HCT116 (cell line): ENCODE measurements at regions not wholly inside any gene's neighbourhood (a gene's known extent, or its start where the extent isn't known, plus 50 kb on each side); places are given as distances from the start of the nearest gene placed in this dataset.

Experiments used
- ATAC-seq: fragments of 200-7000 bp; cut with Tn5 transposase; 2 replicates; pipeline ENCODE4 v1.9.1; 2020; ENCODE audit warnings: mild to moderate bottlenecking, moderate library complexity
- BruUV-seq: library from RNA; stranded (reverse); fragments of 400-500 nt; replicated peaks from 2 replicates; lab custom pipeline; 2021; lab: Mats Ljungman, UMichigan
- CTCF ChIA-PET: fragments of 300-600 bp; sonication (Branson Sonifier 250); formaldehyde crosslinking; loops from one replicate; lab custom pipeline; 2021; ENCODE audit warnings: antibody characterized with exemption; lab: Charles Lee
- POLR2A ChIA-PET: fragments of 300-600, 350-600 bp; sonication (Branson Sonifier 250); formaldehyde crosslinking; loops from one replicate; lab custom pipeline; 2021; ENCODE audit warnings: antibody characterized with exemption; lab: Charles Lee
- RAD21 ChIA-PET, 2 experiments: fragments of 300-600 bp; sonication (Branson Sonifier 250); formaldehyde crosslinking; loops; one replicate each; lab custom pipeline; 2023; ENCODE audit warnings: low total read pairs in 2 of 2; ENCODE audit not compliant: uncharacterized antibody in 2 of 2, unreplicated experiment in 2 of 2, low non-redundant PET in 1 of 2; lab: Charles Lee
- DNase-seq: peaks from one replicate; pipeline ENCODE4 v3.0.0-alpha.2; 2010; ENCODE audit warnings: low read depth, low spot score
- H2AFZ ChIP-seq: fragments of 200-600 bp; shearing (Covaris generic), sonication (generic); 2 replicates; pipeline ENCODE4 v1.6.1; 2017; ENCODE audit warnings: low read depth, mixed run types, mixed read lengths, antibody characterized with exemption, low read length; ENCODE audit not compliant: poor library complexity, severe bottlenecking
- H3K27ac ChIP-seq: 2 replicates; pipeline ENCODE4 v1.5.1; 2012; ENCODE audit warnings: low read depth, low read length
- H3K27me3 ChIP-seq: fragments of 200-600 bp; sonication (generic); 2 replicates; pipeline ENCODE4 v1.6.1; 2016; ENCODE audit warnings: mixed run types, low read length, mixed read lengths; ENCODE audit not compliant: insufficient read depth
- H3K36me3 ChIP-seq, 2 experiments: fragments of 200-500 bp in 1 of 2; fragments of 200-600 bp in 1 of 2; sonication (Bioruptor generic) in 1 of 2; sonication (generic) in 1 of 2; 2 replicates each; pipeline versions ENCODE4 v1.5.1 to v1.6.1; 2014 to 2016; ENCODE audit warnings: low read length in 2 of 2, inconsistent platforms in 1 of 2, mixed read lengths in 1 of 2, mixed run types in 1 of 2; ENCODE audit not compliant: insufficient read depth in 2 of 2, control insufficient read depth in 1 of 2
- H3K4me1 ChIP-seq, 2 experiments: fragments of 200-600 bp in 1 of 2; sonication (generic) in 1 of 2; 2 replicates each; pipeline versions ENCODE4 v1.5.1 to v1.6.1; 2012 to 2017; ENCODE audit warnings: low read length in 2 of 2, inconsistent platforms in 1 of 2, mild to moderate bottlenecking in 1 of 2, mixed read lengths in 1 of 2, mixed run types in 1 of 2, moderate library complexity in 1 of 2; ENCODE audit not compliant: insufficient read depth in 2 of 2, control insufficient read depth in 1 of 2
- H3K4me2 ChIP-seq: fragments of 200-600 bp; sonication (generic); 2 replicates; pipeline ENCODE4 v1.6.1; 2017; ENCODE audit warnings: mixed run types, low read length, mixed read lengths
- H3K4me3 ChIP-seq, 2 experiments: fragments of 200-600 bp in 1 of 2; sonication (generic) in 1 of 2; replicated peaks in 1 of 2; 2 replicates each; pipeline ENCODE4 v1.5.1; 2011 to 2016; ENCODE audit warnings: low read length in 2 of 2, control low read depth in 1 of 2, low read depth in 1 of 2, mild to moderate bottlenecking in 1 of 2, mixed read lengths in 1 of 2, mixed run types in 1 of 2
- H3K79me2 ChIP-seq: fragments of 200-600 bp; sonication (generic); 2 replicates; pipeline ENCODE4 v1.6.1; 2017; ENCODE audit warnings: mild to moderate bottlenecking, mixed run types, low read length, moderate library complexity, mixed read lengths; ENCODE audit not compliant: insufficient read depth
- H3K9ac ChIP-seq: fragments of 200-600 bp; sonication (generic); 2 replicates; pipeline ENCODE4 v1.6.1; 2016; ENCODE audit warnings: low read length, mixed read lengths
- H3K9me2 ChIP-seq: fragments of 200-600 bp; sonication (generic), shearing (Covaris generic); 2 replicates; pipeline ENCODE4 v1.6.1; 2017; ENCODE audit warnings: mixed run types, mild to moderate bottlenecking, moderate library complexity; ENCODE audit not compliant: insufficient read depth
- H3K9me3 ChIP-seq, 2 experiments: fragments of 200-500 bp in 1 of 2; fragments of 200-600 bp in 1 of 2; sonication (Bioruptor generic) in 1 of 2; sonication (generic) in 1 of 2; 2 replicates each; pipeline ENCODE4 v1.6.1; 2014 to 2017; ENCODE audit warnings: low read length in 2 of 2, mixed read lengths in 2 of 2, inconsistent platforms in 1 of 2, low read depth in 1 of 2, mild to moderate bottlenecking in 1 of 2, mixed run types in 1 of 2, moderate library complexity in 1 of 2; ENCODE audit not compliant: control insufficient read depth in 1 of 2, insufficient read depth in 1 of 2
- H4K20me1 ChIP-seq: fragments of 200-600 bp; sonication (generic), shearing (Covaris generic); 2 replicates; pipeline ENCODE4 v1.6.1; 2017; ENCODE audit warnings: mixed run types, mild to moderate bottlenecking, moderate library complexity; ENCODE audit not compliant: insufficient read depth
- CEBPB ChIP-seq: IDR thresholded peaks from 2 replicates; pipeline ENCODE4 v1.6.1; 2012; ENCODE audit warnings: low read depth
- EZH2 ChIP-seq: fragments of 200-600 bp; sonication (generic); IDR thresholded peaks from 2 replicates; pipeline ENCODE4 v1.6.1; 2017; ENCODE audit warnings: antibody characterized with exemption, mixed run types
- EZH2phosphoT487 ChIP-seq: fragments of 200-600 bp; IDR thresholded peaks from 2 replicates; pipeline ENCODE4 v1.6.1; 2018; ENCODE audit warnings: antibody characterized with exemption, borderline replicate concordance
- FOSL1 ChIP-seq: IDR thresholded peaks from 2 replicates; pipeline ENCODE4 v1.6.1; 2012; ENCODE audit warnings: low read depth
- JUND ChIP-seq: IDR thresholded peaks from 2 replicates; pipeline ENCODE4 v1.6.1; 2012
- POLR2AphosphoS5 ChIP-seq: IDR thresholded peaks from 2 replicates; pipeline ENCODE4 v1.6.1; 2011; ENCODE audit warnings: mild to moderate bottlenecking, low read depth, low read length, moderate library complexity
- RAD21 ChIP-seq: IDR thresholded peaks from 2 replicates; pipeline ENCODE4 v1.6.1; 2012; ENCODE audit warnings: low read depth, mild to moderate bottlenecking
- SIN3A ChIP-seq: IDR thresholded peaks from 2 replicates; pipeline ENCODE4 v1.6.1; 2012; ENCODE audit warnings: low read depth
- TCF7L2 ChIP-seq: IDR thresholded peaks from 2 replicates; pipeline ENCODE4 v1.7.0; 2011; ENCODE audit warnings: borderline replicate concordance, inconsistent platforms; ENCODE audit not compliant: insufficient read depth, insufficient read length; ENCODE audit errors: extremely low read depth
- ZFX ChIP-seq: fragments of 450-650 bp; IDR thresholded peaks from 2 replicates; pipeline ENCODE4 v1.6.1; 2017
- ZNF274 ChIP-seq: fragments of 200-500 bp; sonication (Bioruptor generic); IDR thresholded peaks from 2 replicates; pipeline ENCODE4 v1.6.1; 2014; ENCODE audit warnings: mild to moderate bottlenecking, low read depth, low read length, inconsistent platforms
- intact Hi-C: fragments of 100-400 bp; cut with micrococcal nuclease; formaldehyde crosslinking; loops from 2 replicates; pipeline ENCODE4 v1.10.0; 2022
- TF ChIP-seq, protein P1 (sequence below), 3 experiments: fragments of 200-600 bp in 1 of 3; sonication (generic) in 1 of 3; IDR thresholded peaks in 2 of 3; conservative IDR thresholded peaks in 1 of 3; 2 replicates each; pipeline ENCODE4 v1.5.1; 2012 to 2017; ENCODE audit warnings: low read depth in 2 of 3, low read length in 2 of 3, antibody characterized with exemption in 1 of 3, borderline replicate concordance in 1 of 3, control low read depth in 1 of 3, mild to moderate bottlenecking in 1 of 3, mixed read lengths in 1 of 3, mixed run types in 1 of 3, moderate library complexity in 1 of 3; ENCODE audit not compliant: insufficient read depth in 1 of 3
- TF ChIP-seq, protein P2 (sequence below): IDR thresholded peaks from 2 replicates; pipeline ENCODE4 v1.6.1; 2011; ENCODE audit warnings: mild to moderate bottlenecking, low read length, moderate library complexity; ENCODE audit not compliant: insufficient replicate concordance; ENCODE audit errors: extremely low read depth
- TF ChIP-seq, protein P3 (sequence below): IDR thresholded peaks from 2 replicates; pipeline ENCODE4 v1.6.1; 2012
- TF ChIP-seq, protein P4 (sequence below): IDR thresholded peaks from 2 replicates; pipeline ENCODE4 v1.6.1; 2012
- TF ChIP-seq, protein P5 (sequence below): IDR thresholded peaks from 2 replicates; pipeline ENCODE4 v1.6.1; 2012; ENCODE audit warnings: low read depth

DNA sequence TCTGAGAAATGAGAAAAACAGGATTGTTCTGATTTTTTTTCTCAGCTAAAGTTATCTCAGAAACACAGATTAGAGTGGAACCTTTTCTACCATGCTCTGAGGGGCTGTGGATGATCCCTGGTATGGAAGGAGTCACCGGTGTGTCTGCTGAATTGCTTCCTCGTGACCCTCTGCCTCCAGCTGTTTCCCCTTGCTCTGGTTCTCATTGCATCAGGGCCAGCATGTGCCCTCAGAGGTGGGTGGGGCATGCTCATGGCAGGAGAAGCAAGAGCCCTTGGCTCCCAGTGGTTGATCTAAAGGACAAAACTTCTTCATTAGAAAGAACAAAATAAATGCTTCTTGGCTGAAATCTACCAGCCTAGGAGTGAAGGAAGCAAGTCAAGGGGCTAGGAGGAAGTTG, 183.2 kb upstream of the HMCN1 start:
- Histone ChIP-seq H3K9ac (no peak overlapping the region), H2AFZ (no peak overlapping the region), H3K4me2 (no peak overlapping the region), H3K27me3 (no peaks in the 10 kb centered on the region), H3K27ac (no peak overlapping the region), H4K20me1 (no peaks in the 10 kb centered on the region), H3K36me3 (no peaks in the 10 kb centered on the region), H3K9me2 (no peaks in the 10 kb centered on the region), H3K4me1 (no peaks in the 10 kb centered on the region), H3K9me3 (no peaks in the 10 kb centered on the region), H3K4me3 (no peak overlapping the region), H3K79me2 (no peaks in the 10 kb centered on the region)
- no peak for TF ChIP-seq FOSL1
- TF ChIP-seq, protein P1, sequence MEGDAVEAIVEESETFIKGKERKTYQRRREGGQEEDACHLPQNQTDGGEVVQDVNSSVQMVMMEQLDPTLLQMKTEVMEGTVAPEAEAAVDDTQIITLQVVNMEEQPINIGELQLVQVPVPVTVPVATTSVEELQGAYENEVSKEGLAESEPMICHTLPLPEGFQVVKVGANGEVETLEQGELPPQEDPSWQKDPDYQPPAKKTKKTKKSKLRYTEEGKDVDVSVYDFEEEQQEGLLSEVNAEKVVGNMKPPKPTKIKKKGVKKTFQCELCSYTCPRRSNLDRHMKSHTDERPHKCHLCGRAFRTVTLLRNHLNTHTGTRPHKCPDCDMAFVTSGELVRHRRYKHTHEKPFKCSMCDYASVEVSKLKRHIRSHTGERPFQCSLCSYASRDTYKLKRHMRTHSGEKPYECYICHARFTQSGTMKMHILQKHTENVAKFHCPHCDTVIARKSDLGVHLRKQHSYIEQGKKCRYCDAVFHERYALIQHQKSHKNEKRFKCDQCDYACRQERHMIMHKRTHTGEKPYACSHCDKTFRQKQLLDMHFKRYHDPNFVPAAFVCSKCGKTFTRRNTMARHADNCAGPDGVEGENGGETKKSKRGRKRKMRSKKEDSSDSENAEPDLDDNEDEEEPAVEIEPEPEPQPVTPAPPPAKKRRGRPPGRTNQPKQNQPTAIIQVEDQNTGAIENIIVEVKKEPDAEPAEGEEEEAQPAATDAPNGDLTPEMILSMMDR (IDR thresholded peaks at IDR 0.05 in 2 of 3, conservative IDR thresholded peaks at IDR 0.05 in 1 of 3; ENCODE audit: borderline replicate concordance in 1 of 3, insufficient read depth in 1 of 3, low read depth in 2 of 3, low read length in 2 of 3): no peak
- no peak for TF ChIP-seq EZH2
- no peak for TF ChIP-seq ZNF274
- no peak for TF ChIP-seq ZFX
- TF ChIP-seq TCF7L2: no peak
- TF ChIP-seq, protein P2, sequence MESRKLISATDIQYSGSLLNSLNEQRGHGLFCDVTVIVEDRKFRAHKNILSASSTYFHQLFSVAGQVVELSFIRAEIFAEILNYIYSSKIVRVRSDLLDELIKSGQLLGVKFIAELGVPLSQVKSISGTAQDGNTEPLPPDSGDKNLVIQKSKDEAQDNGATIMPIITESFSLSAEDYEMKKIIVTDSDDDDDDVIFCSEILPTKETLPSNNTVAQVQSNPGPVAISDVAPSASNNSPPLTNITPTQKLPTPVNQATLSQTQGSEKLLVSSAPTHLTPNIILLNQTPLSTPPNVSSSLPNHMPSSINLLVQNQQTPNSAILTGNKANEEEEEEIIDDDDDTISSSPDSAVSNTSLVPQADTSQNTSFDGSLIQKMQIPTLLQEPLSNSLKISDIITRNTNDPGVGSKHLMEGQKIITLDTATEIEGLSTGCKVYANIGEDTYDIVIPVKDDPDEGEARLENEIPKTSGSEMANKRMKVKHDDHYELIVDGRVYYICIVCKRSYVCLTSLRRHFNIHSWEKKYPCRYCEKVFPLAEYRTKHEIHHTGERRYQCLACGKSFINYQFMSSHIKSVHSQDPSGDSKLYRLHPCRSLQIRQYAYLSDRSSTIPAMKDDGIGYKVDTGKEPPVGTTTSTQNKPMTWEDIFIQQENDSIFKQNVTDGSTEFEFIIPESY: no peak
- TF ChIP-seq, protein P3, sequence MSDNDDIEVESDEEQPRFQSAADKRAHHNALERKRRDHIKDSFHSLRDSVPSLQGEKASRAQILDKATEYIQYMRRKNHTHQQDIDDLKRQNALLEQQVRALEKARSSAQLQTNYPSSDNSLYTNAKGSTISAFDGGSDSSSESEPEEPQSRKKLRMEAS: no peak
- no peak for TF ChIP-seq RAD21
- TF ChIP-seq CEBPB: no peak
- TF ChIP-seq, protein P4, sequence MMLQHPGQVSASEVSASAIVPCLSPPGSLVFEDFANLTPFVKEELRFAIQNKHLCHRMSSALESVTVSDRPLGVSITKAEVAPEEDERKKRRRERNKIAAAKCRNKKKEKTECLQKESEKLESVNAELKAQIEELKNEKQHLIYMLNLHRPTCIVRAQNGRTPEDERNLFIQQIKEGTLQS: no peak
- TF ChIP-seq JUND: no peak
- no peak for TF ChIP-seq POLR2AphosphoS5
- TF ChIP-seq, protein P5, sequence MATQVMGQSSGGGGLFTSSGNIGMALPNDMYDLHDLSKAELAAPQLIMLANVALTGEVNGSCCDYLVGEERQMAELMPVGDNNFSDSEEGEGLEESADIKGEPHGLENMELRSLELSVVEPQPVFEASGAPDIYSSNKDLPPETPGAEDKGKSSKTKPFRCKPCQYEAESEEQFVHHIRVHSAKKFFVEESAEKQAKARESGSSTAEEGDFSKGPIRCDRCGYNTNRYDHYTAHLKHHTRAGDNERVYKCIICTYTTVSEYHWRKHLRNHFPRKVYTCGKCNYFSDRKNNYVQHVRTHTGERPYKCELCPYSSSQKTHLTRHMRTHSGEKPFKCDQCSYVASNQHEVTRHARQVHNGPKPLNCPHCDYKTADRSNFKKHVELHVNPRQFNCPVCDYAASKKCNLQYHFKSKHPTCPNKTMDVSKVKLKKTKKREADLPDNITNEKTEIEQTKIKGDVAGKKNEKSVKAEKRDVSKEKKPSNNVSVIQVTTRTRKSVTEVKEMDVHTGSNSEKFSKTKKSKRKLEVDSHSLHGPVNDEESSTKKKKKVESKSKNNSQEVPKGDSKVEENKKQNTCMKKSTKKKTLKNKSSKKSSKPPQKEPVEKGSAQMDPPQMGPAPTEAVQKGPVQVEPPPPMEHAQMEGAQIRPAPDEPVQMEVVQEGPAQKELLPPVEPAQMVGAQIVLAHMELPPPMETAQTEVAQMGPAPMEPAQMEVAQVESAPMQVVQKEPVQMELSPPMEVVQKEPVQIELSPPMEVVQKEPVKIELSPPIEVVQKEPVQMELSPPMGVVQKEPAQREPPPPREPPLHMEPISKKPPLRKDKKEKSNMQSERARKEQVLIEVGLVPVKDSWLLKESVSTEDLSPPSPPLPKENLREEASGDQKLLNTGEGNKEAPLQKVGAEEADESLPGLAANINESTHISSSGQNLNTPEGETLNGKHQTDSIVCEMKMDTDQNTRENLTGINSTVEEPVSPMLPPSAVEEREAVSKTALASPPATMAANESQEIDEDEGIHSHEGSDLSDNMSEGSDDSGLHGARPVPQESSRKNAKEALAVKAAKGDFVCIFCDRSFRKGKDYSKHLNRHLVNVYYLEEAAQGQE: no peak
- TF ChIP-seq EZH2phosphoT487: no peak
- TF ChIP-seq SIN3A: no peak
- no TSS peak for BruUV-seq
- intact Hi-C loops: no loop called here
- DNase-seq: no peak
- ChIA-PET POLR2A (no interaction called here), CTCF (no interaction called here), RAD21 (no interaction called here)
- no peak for ATAC-seq
